HepG2 (cell line): ENCODE measurements at regions not wholly inside any gene's neighbourhood (a gene's known extent, or its start where the extent isn't known, plus 50 kb on each side); places are given as distances from the start of the nearest gene placed in this dataset.

Experiments used
- ATAC-seq: fragments of 200-7000 bp; cut with Tn5 transposase; 3 replicates; pipeline ENCODE4 v1.9.1; 2020; ENCODE audit warnings: mild to moderate bottlenecking, moderate library complexity
- BruUV-seq: library from RNA; stranded (reverse); fragments of 400-500 nt; replicated peaks from 2 replicates; lab custom pipeline; 2021; lab: Mats Ljungman, UMichigan
- CTCF ChIA-PET: fragments of 300-600 bp; formaldehyde crosslinking; extraction: SDS; loops from one replicate; lab custom pipeline; 2021; ENCODE audit warnings: low total read pairs, inconsistent platforms, low intra/inter-chr PET ratio; lab: Yijun Ruan, JAX
- POLR2A ChIA-PET: fragments of 350-600 bp; sonication (Branson Sonifier 250); formaldehyde crosslinking; loops from one replicate; lab custom pipeline; 2020; ENCODE audit warnings: antibody characterized with exemption, inconsistent platforms; lab: Yijun Ruan, JAX
- DNase-seq: peaks from one replicate; pipeline ENCODE4 v3.0.0-alpha.2; 2015; ENCODE audit warnings: low spot score
- FAIRE-seq: peaks from 3 replicates; lab custom pipeline; 2011; peaks lifted over from hg19 to GRCh38; lab: Jason Lieb, UNC
- H2AFZ ChIP-seq: one replicate; pipeline ENCODE4 v1.6.1; 2011; ENCODE audit warnings: low read length, inconsistent platforms
- H3K27ac ChIP-seq: fragments of 300-600 bp; 3 replicates; pipeline ENCODE4 v1.8.0; 2011; ENCODE audit warnings: mixed run types, mild to moderate bottlenecking, mixed read lengths, low read length, inconsistent platforms; ENCODE audit not compliant: insufficient read depth; ENCODE audit errors: extremely low read length
- H3K27me3 ChIP-seq, 2 experiments: fragments of 200-600 bp in 1 of 2; 2 replicates in 1 of 2; 3 replicates in 1 of 2; pipeline versions ENCODE4 v1.6.0 to v1.8.0; 2011; ENCODE audit warnings: low read length in 2 of 2, mild to moderate bottlenecking in 2 of 2, moderate library complexity in 2 of 2, inconsistent platforms in 1 of 2; ENCODE audit not compliant: insufficient read depth in 2 of 2, control insufficient read depth in 1 of 2
- H3K36me3 ChIP-seq, 2 experiments: fragments of 200-600 bp in 1 of 2; replicated peaks in 1 of 2; 2 replicates in 1 of 2; 3 replicates in 1 of 2; pipeline versions ENCODE4 v1.5.1 to v1.8.0; 2011; ENCODE audit warnings: low read length in 2 of 2, inconsistent platforms in 1 of 2; ENCODE audit not compliant: insufficient read depth in 2 of 2, control insufficient read depth in 1 of 2
- H3K4me1 ChIP-seq: 2 replicates; pipeline ENCODE4 v1.5.1; 2012; ENCODE audit warnings: low read length, inconsistent platforms; ENCODE audit not compliant: insufficient read depth
- H3K4me2 ChIP-seq: 2 replicates; pipeline ENCODE4 v1.6.0; 2011; ENCODE audit warnings: low read depth, low read length, inconsistent platforms
- H3K4me3 ChIP-seq, 3 experiments: fragments of 200-600 bp in 1 of 3; sonication (generic), shearing (Covaris generic) in 1 of 3; replicated peaks in 1 of 3; 2 replicates each; pipeline ENCODE4 v1.5.1; 2011 to 2016; ENCODE audit warnings: low read length in 3 of 3, inconsistent platforms in 2 of 3, low read depth in 2 of 3, mild to moderate bottlenecking in 2 of 3, control low read depth in 1 of 3, mixed read lengths in 1 of 3; ENCODE audit not compliant: insufficient read depth in 1 of 3
- H3K79me2 ChIP-seq: one replicate; pipeline ENCODE4 v1.6.1; 2011; ENCODE audit warnings: low read length, inconsistent platforms; ENCODE audit not compliant: insufficient read depth
- H3K9ac ChIP-seq: 2 replicates; pipeline ENCODE4 v1.6.0; 2011; ENCODE audit warnings: mild to moderate bottlenecking, low read depth, low read length, inconsistent platforms; ENCODE audit not compliant: insufficient read depth
- H3K9me3 ChIP-seq: 2 replicates; pipeline ENCODE4 v1.5.1; 2012; ENCODE audit warnings: mild to moderate bottlenecking, low read length
- H4K20me1 ChIP-seq: 2 replicates; pipeline ENCODE4 v1.6.0; 2011; ENCODE audit warnings: inconsistent platforms, mild to moderate bottlenecking, low read length, moderate library complexity; ENCODE audit not compliant: insufficient read depth
- GABPB1 ChIP-seq: IDR thresholded peaks from 2 replicates; pipeline ENCODE4 v1.6.1; 2016; ENCODE audit warnings: mild to moderate bottlenecking, missing genetic modification reagents, moderate library complexity, missing compliant biosample characterization
- HNF4A ChIP-seq: sonication (generic); formaldehyde crosslinking; IDR thresholded peaks from 2 replicates; pipeline ENCODE4 v1.4.0; 2020; ENCODE audit warnings: missing genetic modification reagents
- HNF4G ChIP-seq, 2 experiments: sonication (generic) in 1 of 2; formaldehyde crosslinking in 1 of 2; IDR thresholded peaks; 2 replicates each; pipeline versions ENCODE4 v1.4.0 to v1.6.1; 2011 to 2020; ENCODE audit warnings: borderline replicate concordance in 2 of 2, low read depth in 2 of 2, mild to moderate bottlenecking in 2 of 2, low read length in 1 of 2, missing genetic modification reagents in 1 of 2, moderate library complexity in 1 of 2
- MEF2D ChIP-seq: sonication (generic); formaldehyde crosslinking; IDR thresholded peaks from 2 replicates; pipeline ENCODE4 v1.5.1; 2020; ENCODE audit warnings: mild to moderate bottlenecking, missing genetic modification reagents
- NAIF1 ChIP-seq: sonication (generic); formaldehyde crosslinking; IDR thresholded peaks from 2 replicates; pipeline ENCODE4 v1.5.0; 2020; ENCODE audit warnings: mild to moderate bottlenecking, missing genetic modification reagents, borderline replicate concordance
- NR2F1 ChIP-seq, 2 experiments: fragments of 450-650 bp in 1 of 2; formaldehyde crosslinking in 1 of 2; IDR thresholded peaks; 2 replicates each; pipeline versions ENCODE4 v1.5.0 to v1.6.1; 2016 to 2020; ENCODE audit warnings: mild to moderate bottlenecking in 1 of 2, missing compliant biosample characterization in 1 of 2, missing genetic modification reagents in 1 of 2, moderate library complexity in 1 of 2
- PHF8 ChIP-seq: sonication (generic); formaldehyde crosslinking; IDR thresholded peaks from 2 replicates; pipeline ENCODE4 v1.5.0; 2020; ENCODE audit warnings: missing genetic modification reagents
- SALL1 ChIP-seq: sonication (generic); formaldehyde crosslinking; IDR thresholded peaks from 2 replicates; pipeline ENCODE4 v1.8.0; 2022; ENCODE audit warnings: mild to moderate bottlenecking, missing genetic modification reagents
- TBX2 ChIP-seq: sonication (generic); formaldehyde crosslinking; IDR thresholded peaks from 2 replicates; pipeline ENCODE4 v1.5.0; 2020; ENCODE audit warnings: missing genetic modification reagents, mild to moderate bottlenecking, borderline replicate concordance
- ZBTB7B ChIP-seq: sonication (generic); formaldehyde crosslinking; IDR thresholded peaks from 2 replicates; pipeline ENCODE4 v1.4.0; 2020; ENCODE audit warnings: missing genetic modification reagents
- ZNF260 ChIP-seq: sonication (generic); formaldehyde crosslinking; IDR thresholded peaks from 2 replicates; pipeline ENCODE4 v1.4.0; 2020; ENCODE audit warnings: missing genetic modification reagents, low read depth, mild to moderate bottlenecking, borderline replicate concordance
- ZNF34 ChIP-seq: sonication (generic); formaldehyde crosslinking; IDR thresholded peaks from 2 replicates; pipeline ENCODE4 v1.4.0; 2020; ENCODE audit warnings: mild to moderate bottlenecking, missing genetic modification reagents, borderline replicate concordance
- ZNF768 ChIP-seq: sonication (generic); formaldehyde crosslinking; IDR thresholded peaks from 2 replicates; pipeline ENCODE4 v1.4.0; 2020; ENCODE audit warnings: missing genetic modification reagents
- whole genome bisulfite sequencing: methylation state at CpG from one replicate; pipeline ENCODE4 v1.1.6; 2017; ENCODE audit warnings: low lambda C conversion rate; 5-methylcytosine and 5-hydroxymethylcytosine counted together
- in situ Hi-C: cut with HindIII; loops from 2 replicates; pipeline ENCODE4 v1.10.0; 2017; ENCODE audit warnings: low pct_unique_long_range_greater_than_20kb; ENCODE audit not compliant: extremely low pct_ligation_motif_present
- intact Hi-C: fragments of 100-400 bp; cut with micrococcal nuclease; formaldehyde crosslinking; loops from one replicate; pipeline ENCODE4 v1.10.0; 2022; ENCODE audit not compliant: unreplicated experiment
- TF ChIP-seq, protein P1 (sequence below): sonication (generic); formaldehyde crosslinking; IDR thresholded peaks from 2 replicates; pipeline ENCODE4 v1.5.1; 2020; ENCODE audit warnings: mild to moderate bottlenecking, missing genetic modification reagents, moderate library complexity
- TF ChIP-seq, protein P2 (sequence below): IDR thresholded peaks from 2 replicates; pipeline ENCODE4 v1.6.1; 2016; ENCODE audit warnings: mild to moderate bottlenecking
- TF ChIP-seq, protein P3 (sequence below): sonication (generic); formaldehyde crosslinking; IDR thresholded peaks from 2 replicates; pipeline ENCODE4 v1.8.0; 2022; ENCODE audit warnings: mild to moderate bottlenecking, missing genetic modification reagents; ENCODE audit not compliant: insufficient replicate concordance

DNA sequence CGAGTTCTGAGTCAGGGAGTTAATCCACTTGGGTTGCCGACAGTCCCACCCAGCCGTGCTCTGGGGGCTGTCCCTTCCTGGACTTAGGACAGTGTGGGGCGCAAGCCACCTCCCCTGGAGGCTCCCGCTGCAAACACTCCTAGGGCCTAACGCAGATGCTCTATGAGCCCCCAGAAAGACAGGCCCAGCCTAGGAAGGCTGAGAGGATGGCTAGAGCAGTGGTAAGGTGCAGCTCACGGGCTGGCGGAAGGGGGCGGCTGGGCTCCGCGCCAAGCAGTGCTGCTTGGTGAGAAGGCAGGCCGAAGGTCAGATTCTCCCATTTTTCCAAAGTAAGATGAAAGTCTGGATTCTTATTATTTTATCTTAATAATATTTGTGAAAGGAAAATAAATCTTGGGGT is 84.6 kb upstream of the ALDH1L1 start:
- intact Hi-C loops (loop anchor here (5.0 kb wide), 1 partner anchor 77 kb away; no protein-coding TSS in a partner anchor), in situ Hi-C loops (loop anchor here (5.0 kb wide), 1 partner anchor 92 kb away; the partner anchor contains the start of gene KLF15)
- WGBS = 3% methylated on average over 12 of the region's 12 CpGs
- POLR2A ChIA-PET = interaction anchor here (0.7 kb wide), 1 partner anchor 92 kb away, joined by 4 read pairs; the partner anchor contains the start of gene KLF15
- Histone ChIP-seq H3K4me2 (peak overlapping the region; percentile 51; the same call in 1 of the 2 replicates), H4K20me1 (no peaks in the 10 kb centered on the region), H3K4me3 (no peak overlapping the region), H3K36me3 (no peaks in the 10 kb centered on the region), H3K27ac (no peak overlapping the region), H3K27me3 (no peaks in the 10 kb centered on the region; a peak in 1 of 5 replicates), H3K9ac (no peak overlapping the region), H3K9me3 (no peaks in the 10 kb centered on the region), H3K79me2 (no peaks in the 10 kb centered on the region), H2AFZ (no peak overlapping the region), H3K4me1 (peaks cover 70% of the 10 kb centered on the region)
- CTCF ChIA-PET = interaction anchor here (2.2 kb wide), 1 partner anchor 124 kb away, joined by 13 read pairs; no protein-coding TSS in a partner anchor
- peak; percentile 54 for ATAC-seq
- no peak for FAIRE-seq
- DNase-seq = no peak
- BruUV-seq = no TSS peak
- TF ChIP-seq MEF2D (CRISPR knock-in tag) (peak; percentile 97), SALL1 (CRISPR knock-in tag) (peak; percentile 17; the same call in 1 of the 2 replicates), HNF4A (CRISPR knock-in tag) (peak; percentile 34; the same call in 1 of the 2 replicates), NAIF1 (CRISPR knock-in tag) (no peak), PHF8 (CRISPR knock-in tag) (peak; percentile 29; the same call in 1 of the 2 replicates), ZNF260 (no peak), ZNF34 (CRISPR knock-in tag) (no peak), HNF4G (IDR thresholded peaks at IDR 0.05; ENCODE audit: borderline replicate concordance, low read depth, low read length) (peak; percentile 56), HNF4G (CRISPR knock-in tag; IDR thresholded peaks at IDR 0.05; ENCODE audit: borderline replicate concordance, low read depth) (no peak), TBX2 (no peak), ZNF768 (CRISPR knock-in tag) (0 out of 2 replicates have a peak, but pooled peaks have one; percentile 14), NR2F1 (CRISPR knock-in tag; IDR thresholded peaks at IDR 0.05) (0 out of 4 replicates have a peak, but pooled peaks of 1 of the 2 experiments have one; percentile 16), ZBTB7B (CRISPR knock-in tag) (0 out of 2 replicates have a peak, but pooled peaks have one; percentile 15), GABPB1 (peak; percentile 15; the same call in 1 of the 2 replicates)
- TF ChIP-seq, protein P1, sequence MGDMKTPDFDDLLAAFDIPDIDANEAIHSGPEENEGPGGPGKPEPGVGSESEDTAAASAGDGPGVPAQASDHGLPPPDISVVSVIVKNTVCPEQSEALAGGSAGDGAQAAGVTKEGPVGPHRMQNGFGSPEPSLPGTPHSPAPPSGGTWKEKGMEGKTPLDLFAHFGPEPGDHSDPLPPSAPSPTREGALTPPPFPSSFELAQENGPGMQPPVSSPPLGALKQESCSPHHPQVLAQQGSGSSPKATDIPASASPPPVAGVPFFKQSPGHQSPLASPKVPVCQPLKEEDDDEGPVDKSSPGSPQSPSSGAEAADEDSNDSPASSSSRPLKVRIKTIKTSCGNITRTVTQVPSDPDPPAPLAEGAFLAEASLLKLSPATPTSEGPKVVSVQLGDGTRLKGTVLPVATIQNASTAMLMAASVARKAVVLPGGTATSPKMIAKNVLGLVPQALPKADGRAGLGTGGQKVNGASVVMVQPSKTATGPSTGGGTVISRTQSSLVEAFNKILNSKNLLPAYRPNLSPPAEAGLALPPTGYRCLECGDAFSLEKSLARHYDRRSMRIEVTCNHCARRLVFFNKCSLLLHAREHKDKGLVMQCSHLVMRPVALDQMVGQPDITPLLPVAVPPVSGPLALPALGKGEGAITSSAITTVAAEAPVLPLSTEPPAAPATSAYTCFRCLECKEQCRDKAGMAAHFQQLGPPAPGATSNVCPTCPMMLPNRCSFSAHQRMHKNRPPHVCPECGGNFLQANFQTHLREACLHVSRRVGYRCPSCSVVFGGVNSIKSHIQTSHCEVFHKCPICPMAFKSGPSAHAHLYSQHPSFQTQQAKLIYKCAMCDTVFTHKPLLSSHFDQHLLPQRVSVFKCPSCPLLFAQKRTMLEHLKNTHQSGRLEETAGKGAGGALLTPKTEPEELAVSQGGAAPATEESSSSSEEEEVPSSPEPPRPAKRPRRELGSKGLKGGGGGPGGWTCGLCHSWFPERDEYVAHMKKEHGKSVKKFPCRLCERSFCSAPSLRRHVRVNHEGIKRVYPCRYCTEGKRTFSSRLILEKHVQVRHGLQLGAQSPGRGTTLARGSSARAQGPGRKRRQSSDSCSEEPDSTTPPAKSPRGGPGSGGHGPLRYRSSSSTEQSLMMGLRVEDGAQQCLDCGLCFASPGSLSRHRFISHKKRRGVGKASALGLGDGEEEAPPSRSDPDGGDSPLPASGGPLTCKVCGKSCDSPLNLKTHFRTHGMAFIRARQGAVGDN = peak; percentile 31; the same call in 1 of the 2 replicates
- TF ChIP-seq, protein P2, sequence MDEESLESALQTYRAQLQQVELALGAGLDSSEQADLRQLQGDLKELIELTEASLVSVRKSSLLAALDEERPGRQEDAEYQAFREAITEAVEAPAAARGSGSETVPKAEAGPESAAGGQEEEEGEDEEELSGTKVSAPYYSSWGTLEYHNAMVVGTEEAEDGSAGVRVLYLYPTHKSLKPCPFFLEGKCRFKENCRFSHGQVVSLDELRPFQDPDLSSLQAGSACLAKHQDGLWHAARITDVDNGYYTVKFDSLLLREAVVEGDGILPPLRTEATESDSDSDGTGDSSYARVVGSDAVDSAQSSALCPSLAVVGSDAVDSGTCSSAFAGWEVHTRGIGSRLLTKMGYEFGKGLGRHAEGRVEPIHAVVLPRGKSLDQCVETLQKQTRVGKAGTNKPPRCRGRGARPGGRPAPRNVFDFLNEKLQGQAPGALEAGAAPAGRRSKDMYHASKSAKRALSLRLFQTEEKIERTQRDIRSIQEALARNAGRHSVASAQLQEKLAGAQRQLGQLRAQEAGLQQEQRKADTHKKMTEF (CRISPR knock-in tag) = no peak
- TF ChIP-seq, protein P3, sequence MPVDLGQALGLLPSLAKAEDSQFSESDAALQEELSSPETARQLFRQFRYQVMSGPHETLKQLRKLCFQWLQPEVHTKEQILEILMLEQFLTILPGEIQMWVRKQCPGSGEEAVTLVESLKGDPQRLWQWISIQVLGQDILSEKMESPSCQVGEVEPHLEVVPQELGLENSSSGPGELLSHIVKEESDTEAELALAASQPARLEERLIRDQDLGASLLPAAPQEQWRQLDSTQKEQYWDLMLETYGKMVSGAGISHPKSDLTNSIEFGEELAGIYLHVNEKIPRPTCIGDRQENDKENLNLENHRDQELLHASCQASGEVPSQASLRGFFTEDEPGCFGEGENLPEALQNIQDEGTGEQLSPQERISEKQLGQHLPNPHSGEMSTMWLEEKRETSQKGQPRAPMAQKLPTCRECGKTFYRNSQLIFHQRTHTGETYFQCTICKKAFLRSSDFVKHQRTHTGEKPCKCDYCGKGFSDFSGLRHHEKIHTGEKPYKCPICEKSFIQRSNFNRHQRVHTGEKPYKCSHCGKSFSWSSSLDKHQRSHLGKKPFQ = no peak
